Right lung (tissue), 2 donors: ENCODE measurements at regions not wholly inside any gene's neighbourhood (a gene's known extent, or its start where the extent isn't known, plus 50 kb on each side); places are given as distances from the start of the nearest gene placed in this dataset.
"Not testable (repeated sequence)": the region's sequence is repeated elsewhere in the genome, so short reads cannot be mapped to it uniquely, and the experiment has no call there.

ENCODE experiments used
- DNase-seq, 2 donors: peaks; one replicate each; pipeline ENCODE4 v3.0.0-alpha.2; 2013

GRCh38 chrX:147468600-147468999 lies 443.1 kb upstream of the FMR1 start:
- DNase-seq = no peak

GRCh38 chrX:147476008-147476407 lies 435.7 kb upstream of the FMR1 start:
- DNase-seq = no peak

GRCh38 chrX:147478899-147479298 lies 432.8 kb upstream of the FMR1 start:
- DNase-seq = no peak

GRCh38 chrX:147485207-147485606 lies 426.5 kb upstream of the FMR1 start:
- DNase-seq = no peak

- no peak for DNase-seq
These were observed 417.4 kb upstream of the FMR1 start for GRCh38 chrX:147494365-147494764.

GRCh38 chrX:147498796-147499195 lies 412.9 kb upstream of the FMR1 start:
- no peak for DNase-seq

GRCh38 chrX:147522981-147523380 lies 388.7 kb upstream of the FMR1 start:
- DNase-seq = no peak

GRCh38 chrX:147533426-147533825 lies 378.3 kb upstream of the FMR1 start:
- no peak for DNase-seq

- no peak for DNase-seq
These were observed 374.5 kb upstream of the FMR1 start for GRCh38 chrX:147537172-147537571.

- DNase-seq = not testable (repeated sequence)
These were observed 363.7 kb upstream of the FMR1 start for GRCh38 chrX:147548023-147548422.

GRCh38 chrX:147550217-147550616 lies 361.5 kb upstream of the FMR1 start:
- no peak for DNase-seq

GRCh38 chrX:147559191-147559590 lies 352.5 kb upstream of the FMR1 start:
- DNase-seq = no peak

GRCh38 chrX:147565237-147565636 lies 346.5 kb upstream of the FMR1 start:
- DNase-seq = no peak

- DNase-seq = no peak
These were observed 341.2 kb upstream of the FMR1 start for GRCh38 chrX:147570483-147570882.

- DNase-seq = no peak
These were observed 338.5 kb upstream of the FMR1 start for GRCh38 chrX:147573266-147573665.

- DNase-seq = no peak
These were observed 309.5 kb upstream of the FMR1 start for GRCh38 chrX:147602176-147602696.

- no peak for DNase-seq
These were observed 285.1 kb upstream of the FMR1 start for GRCh38 chrX:147626605-147627004.

GRCh38 chrX:147635186-147635585 lies 276.5 kb upstream of the FMR1 start:
- DNase-seq = no peak

GRCh38 chrX:147637190-147637589 lies 274.5 kb upstream of the FMR1 start:
- no peak for DNase-seq

GRCh38 chrX:147646949-147647723 lies 264.6 kb upstream of the FMR1 start:
- no peak for DNase-seq

- DNase-seq = no peak
These were observed 235.9 kb upstream of the FMR1 start for GRCh38 chrX:147675819-147676218.

- no peak for DNase-seq
These were observed 232.2 kb upstream of the FMR1 start for GRCh38 chrX:147679356-147680005.

GRCh38 chrX:147680251-147680650 lies 231.5 kb upstream of the FMR1 start:
- DNase-seq = no peak
